OCI-LY1 (cell line): ENCODE measurements at regions not wholly inside any gene's neighbourhood (a gene's known extent, or its start where the extent isn't known, plus 50 kb on each side); places are given as distances from the start of the nearest gene placed in this dataset.

Experiments used
- H2AFZ ChIP-seq: fragments of 200-600 bp; sonication (generic), shearing (Covaris generic); 2 replicates; pipeline ENCODE4 v1.6.0; 2014; ENCODE audit warnings: antibody characterized with exemption, mild to moderate bottlenecking, low read length
- H3F3A ChIP-seq: fragments of 200-600 bp; sonication (generic), shearing (Covaris generic); 2 replicates; pipeline ENCODE4 v1.6.0; 2014; ENCODE audit warnings: mild to moderate bottlenecking, antibody characterized with exemption, low read length, moderate library complexity; ENCODE audit not compliant: insufficient read depth
- H3K27ac ChIP-seq: fragments of 200-600 bp; sonication (generic); 2 replicates; pipeline ENCODE4 v1.5.1; 2014; ENCODE audit warnings: low read length, mixed run types, mild to moderate bottlenecking, low read depth; ENCODE audit not compliant: poor library complexity, severe bottlenecking
- H3K27me3 ChIP-seq: fragments of 200-600 bp; sonication (generic); 2 replicates; pipeline ENCODE4 v1.6.0; 2014; ENCODE audit warnings: antibody characterized with exemption, mild to moderate bottlenecking, low read length, moderate library complexity; ENCODE audit not compliant: insufficient read depth
- H3K36me3 ChIP-seq: fragments of 200-600 bp; sonication (generic); 2 replicates; pipeline ENCODE4 v1.6.1; 2014; ENCODE audit warnings: mild to moderate bottlenecking, antibody characterized with exemption, low read length, moderate library complexity, mixed read lengths; ENCODE audit not compliant: insufficient read depth
- H3K4me1 ChIP-seq: fragments of 200-600 bp; sonication (generic); 2 replicates; pipeline ENCODE4 v1.5.1; 2014; ENCODE audit warnings: mild to moderate bottlenecking, low read length, moderate library complexity; ENCODE audit not compliant: insufficient read depth, severe bottlenecking
- H3K4me2 ChIP-seq: fragments of 200-600 bp; sonication (generic), shearing (Covaris generic); 2 replicates; pipeline ENCODE4 v1.6.1; 2014; ENCODE audit warnings: low read length
- H3K4me3 ChIP-seq: fragments of 200-600 bp; sonication (generic); 2 replicates; pipeline ENCODE4 v1.5.1; 2014; ENCODE audit warnings: low read length, low read depth, mild to moderate bottlenecking, mixed read lengths; ENCODE audit not compliant: poor library complexity, severe bottlenecking
- H3K79me2 ChIP-seq: fragments of 200-600 bp; shearing (Covaris generic); 2 replicates; pipeline ENCODE4 v1.6.1; 2016; ENCODE audit warnings: mixed run types, low read length, mixed read lengths; ENCODE audit not compliant: insufficient read depth
- H3K9ac ChIP-seq: fragments of 200-600 bp; sonication (generic), shearing (Covaris generic); 2 replicates; pipeline ENCODE4 v1.6.1; 2014; ENCODE audit warnings: mild to moderate bottlenecking, low read length, mixed read lengths
- H3K9me2 ChIP-seq: fragments of 200-600 bp; sonication (generic), shearing (Covaris generic); 2 replicates; pipeline ENCODE4 v1.6.1; 2014; ENCODE audit warnings: low read depth, mild to moderate bottlenecking, low read length, mixed read lengths
- H3K9me3 ChIP-seq: fragments of 200-600 bp; shearing (Covaris generic); 2 replicates; pipeline ENCODE4 v1.6.1; 2014; ENCODE audit warnings: low read length, mixed read lengths
- H4K20me1 ChIP-seq: fragments of 200-600 bp; sonication (generic), shearing (Covaris generic); 2 replicates; pipeline ENCODE4 v1.6.0; 2016; ENCODE audit warnings: mild to moderate bottlenecking, low read length; ENCODE audit not compliant: insufficient read depth
- CTCF ChIP-seq: fragments of 200-600 bp; sonication (generic), shearing (Covaris generic); IDR thresholded peaks from 2 replicates; pipeline ENCODE4 v1.5.1; 2017; ENCODE audit warnings: mild to moderate bottlenecking, antibody characterized with exemption, low read length, moderate library complexity, mixed read lengths
- EZH2 ChIP-seq: fragments of 200-600 bp; sonication (generic), shearing (Covaris generic); IDR thresholded peaks from 2 replicates; pipeline ENCODE4 v1.8.0; 2017; ENCODE audit warnings: borderline replicate concordance, mixed run types, mild to moderate bottlenecking, antibody characterized with exemption, low read length, moderate library complexity, mixed read lengths

- no peaks in the 10 kb centered on the region for H3F3A ChIP-seq
- H3K4me3 ChIP-seq = no peak overlapping the region
- no peaks in the 10 kb centered on the region for H3K4me1 ChIP-seq
- H4K20me1 ChIP-seq = no peaks in the 10 kb centered on the region
- H3K4me2 ChIP-seq = no peak overlapping the region
- TF ChIP-seq EZH2 (no peak), CTCF (no peak)
- no peaks in the 10 kb centered on the region for H3K79me2 ChIP-seq
- no peaks in the 10 kb centered on the region for H3K36me3 ChIP-seq
- H2AFZ ChIP-seq = no peak overlapping the region
- no peaks in the 10 kb centered on the region for H3K27me3 ChIP-seq
- H3K9me2 ChIP-seq = no peaks in the 10 kb centered on the region
- H3K9me3 ChIP-seq = peaks cover 4% of the 10 kb centered on the region; the same call in 1 of the 2 replicates
- H3K27ac ChIP-seq = no peak overlapping the region
- H3K9ac ChIP-seq = no peak overlapping the region
These were observed 420.7 kb upstream of the TRIB2 start for GRCh38 chr2:12295856-12296519.

GRCh38 chr2:12296915-12297314, 419.8 kb upstream of the TRIB2 start:
- H3F3A ChIP-seq = no peaks in the 10 kb centered on the region
- TF ChIP-seq EZH2 (no peak), CTCF (no peak)
- H3K27me3 ChIP-seq = no peaks in the 10 kb centered on the region
- no peak overlapping the region for H3K4me3 ChIP-seq
- H2AFZ ChIP-seq = no peak overlapping the region
- H3K36me3 ChIP-seq = no peaks in the 10 kb centered on the region
- H4K20me1 ChIP-seq = no peaks in the 10 kb centered on the region
- no peak overlapping the region for H3K27ac ChIP-seq
- no peaks in the 10 kb centered on the region for H3K79me2 ChIP-seq
- no peak overlapping the region for H3K9ac ChIP-seq
- no peaks in the 10 kb centered on the region for H3K9me2 ChIP-seq
- H3K4me2 ChIP-seq = no peak overlapping the region
- H3K4me1 ChIP-seq = no peaks in the 10 kb centered on the region
- peaks cover 4% of the 10 kb centered on the region; the same call in 1 of the 2 replicates for H3K9me3 ChIP-seq

GRCh38 chr2:12298352-12298751, 418.4 kb upstream of the TRIB2 start:
- Histone ChIP-seq H3K9me2 (no peaks in the 10 kb centered on the region), H3K4me2 (no peak overlapping the region), H3K4me1 (peaks cover 4% of the 10 kb centered on the region), H3K27ac (no peak overlapping the region), H3K27me3 (no peaks in the 10 kb centered on the region), H3K36me3 (no peaks in the 10 kb centered on the region), H3K79me2 (no peaks in the 10 kb centered on the region), H3K9me3 (peaks cover 4% of the 10 kb centered on the region; the same call in 1 of the 2 replicates), H3F3A (no peaks in the 10 kb centered on the region), H4K20me1 (no peaks in the 10 kb centered on the region), H3K4me3 (no peak overlapping the region), H3K9ac (no peak overlapping the region), H2AFZ (no peak overlapping the region)
- TF ChIP-seq CTCF (no peak), EZH2 (no peak)
